ENCODE measurements at regions not wholly inside any gene's neighbourhood (a gene's known extent, or its start where the extent isn't known, plus 50 kb on each side); places are given as distances from the start of the nearest gene placed in this dataset.

DNA sequence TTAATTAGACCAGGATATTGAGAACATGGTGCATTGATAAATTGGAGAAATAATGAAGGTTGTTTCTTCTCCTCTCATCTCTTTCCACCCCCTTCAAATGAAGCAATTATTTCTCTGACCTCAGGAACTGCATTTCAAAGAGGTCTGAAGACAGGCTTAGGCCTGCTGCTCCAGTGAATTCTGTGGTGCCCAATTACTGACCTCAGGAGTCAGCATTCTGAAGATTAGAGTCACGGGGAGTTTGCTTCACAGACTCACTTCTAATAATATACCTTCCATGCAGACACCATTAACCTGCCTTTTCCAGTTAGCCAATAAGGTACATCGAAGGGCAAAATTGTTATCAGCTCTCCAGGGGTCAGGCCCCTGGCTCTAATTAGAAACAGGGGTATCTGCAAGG lies 270.9 kb downstream of the GAS1 start:
- Histone ChIP-seq H3K36me3 (no peaks in the 10 kb centered on the region), H3K27me3 (no peaks in the 10 kb centered on the region), H3K27ac (no peak overlapping the region), H3K4me3 (no peak overlapping the region), H3K4me1 (peaks cover 24% of the 10 kb centered on the region), H3K9me3 (replicated peaks) (peaks cover 11% of the 10 kb centered on the region)
- no peak for DNase-seq

GRCh38 chr9:86675805-86676204 lies 271.5 kb downstream of the GAS1 start:
- peaks cover 17% of the 10 kb centered on the region for H3K9me3 ChIP-seq (replicated peaks)
- no peak for DNase-seq
- H3K27me3 ChIP-seq, result no peaks in the 10 kb centered on the region
- H3K36me3 ChIP-seq, result no peaks in the 10 kb centered on the region
- H3K4me3 ChIP-seq, result no peak overlapping the region
- H3K27ac ChIP-seq, result no peak overlapping the region
- peaks cover 24% of the 10 kb centered on the region for H3K4me1 ChIP-seq

DNA sequence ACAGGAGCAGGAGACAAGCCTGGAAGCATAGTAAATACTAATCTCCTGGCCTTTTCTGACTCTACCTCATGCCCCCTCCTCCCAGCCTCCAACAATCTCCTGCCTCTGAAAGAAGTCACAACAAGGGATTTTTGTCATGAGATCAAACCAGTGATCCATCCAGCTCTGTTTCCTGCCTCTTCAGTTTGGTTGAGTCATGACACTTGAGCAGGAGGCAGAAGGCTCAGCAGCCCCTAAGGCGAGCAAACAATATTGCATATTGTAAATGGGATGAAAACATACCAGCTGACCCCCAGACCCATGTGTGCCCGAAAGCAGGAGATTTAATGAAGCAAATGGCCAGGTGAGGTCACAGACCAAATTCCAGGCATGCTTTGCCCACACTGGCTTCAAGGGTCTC lies 272.8 kb downstream of the GAS1 start:
- peaks cover 16% of the 10 kb centered on the region for H3K9me3 ChIP-seq (replicated peaks)
- H3K27ac ChIP-seq, result no peak overlapping the region
- no peak overlapping the region for H3K4me3 ChIP-seq
- DNase-seq, result peak in 1 of 2 experiments; percentile 29
- H3K36me3 ChIP-seq, result no peaks in the 10 kb centered on the region
- H3K27me3 ChIP-seq, result no peaks in the 10 kb centered on the region
- peaks cover 24% of the 10 kb centered on the region for H3K4me1 ChIP-seq

- peaks cover 24% of the 10 kb centered on the region for H3K4me1 ChIP-seq
- H3K27ac ChIP-seq, result no peak overlapping the region
- no peak overlapping the region for H3K4me3 ChIP-seq
- no peaks in the 10 kb centered on the region for H3K27me3 ChIP-seq
- H3K9me3 ChIP-seq (replicated peaks), result peaks cover 16% of the 10 kb centered on the region
- peak in 1 of 2 experiments; percentile 48 for DNase-seq
- no peaks in the 10 kb centered on the region for H3K36me3 ChIP-seq
Measured at GRCh38 chr9:86672966-86673365, 274.3 kb downstream of the GAS1 start.

DNA sequence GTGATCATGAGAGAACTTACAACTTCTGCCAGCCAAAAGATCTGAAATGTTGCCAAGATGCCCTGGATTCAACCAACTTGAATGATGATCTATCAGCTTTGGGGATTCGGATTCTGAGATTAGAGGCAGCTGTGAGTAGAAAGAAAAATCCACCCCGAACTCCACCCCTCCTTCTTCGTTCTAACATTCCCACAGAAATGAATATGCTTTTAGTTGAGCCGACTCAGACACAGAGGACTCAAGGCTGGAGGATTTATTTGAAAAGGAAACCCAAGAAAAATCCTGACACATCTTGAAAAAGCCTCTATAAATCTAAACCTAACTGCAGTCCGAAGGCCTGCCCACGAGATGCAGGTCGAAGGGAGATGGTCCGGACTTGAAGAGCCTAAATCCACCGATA lies 275.0 kb downstream of the GAS1 start:
- no peak for DNase-seq

DNA sequence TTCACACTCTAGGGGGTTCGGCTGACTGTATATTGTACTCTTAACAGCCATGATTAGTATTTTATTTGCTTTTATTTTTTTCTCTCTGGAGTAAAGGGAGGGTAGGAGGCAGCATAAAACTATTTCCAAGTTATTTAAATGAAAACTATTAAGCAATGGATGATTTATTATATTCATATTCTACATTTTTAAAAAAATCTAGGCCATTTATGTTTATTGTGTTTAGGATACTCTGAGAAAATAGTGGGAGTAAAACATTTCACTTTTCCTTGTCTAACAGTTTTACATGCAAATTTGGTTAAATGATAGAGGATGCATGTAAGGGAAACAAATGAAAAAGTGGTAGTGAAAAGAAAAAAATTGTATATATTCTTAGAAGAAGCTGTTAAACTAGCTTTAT lies 276.3 kb downstream of the GAS1 start:
- Histone ChIP-seq H3K4me1 (peaks cover 24% of the 10 kb centered on the region), H3K4me3 (no peak overlapping the region), H3K27me3 (no peaks in the 10 kb centered on the region), H3K36me3 (no peaks in the 10 kb centered on the region), H3K27ac (no peak overlapping the region), H3K9me3 (replicated peaks) (peaks cover 16% of the 10 kb centered on the region)
- DNase-seq, result no peak

More for the DNA sequence above, 275.0 kb downstream of the GAS1 start:
- Histone ChIP-seq H3K9me3 (replicated peaks) (peaks cover 16% of the 10 kb centered on the region), H3K36me3 (no peaks in the 10 kb centered on the region), H3K27me3 (no peaks in the 10 kb centered on the region), H3K27ac (no peak overlapping the region), H3K4me3 (no peak overlapping the region), H3K4me1 (peaks cover 24% of the 10 kb centered on the region)

DNA sequence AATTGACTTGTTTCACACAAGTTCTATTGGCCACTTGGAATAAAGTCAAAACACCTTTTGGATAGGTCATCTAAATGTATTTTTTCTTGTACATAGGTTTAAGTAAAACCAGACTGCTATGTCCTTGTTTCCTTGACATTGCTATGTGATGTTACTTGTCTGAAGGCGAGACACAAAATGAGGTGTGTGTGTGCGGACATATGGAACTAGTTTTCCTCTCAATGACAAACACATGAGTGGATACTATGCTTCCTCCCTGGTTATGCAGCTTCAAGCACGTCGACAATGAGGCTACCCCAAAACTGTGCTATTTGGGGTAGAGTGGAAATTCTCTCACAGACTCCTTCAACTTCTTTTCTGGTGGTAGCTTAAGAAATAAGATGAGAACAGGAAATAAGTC lies 276.8 kb downstream of the GAS1 start:
- H3K4me1 ChIP-seq, result peaks cover 24% of the 10 kb centered on the region
- H3K27ac ChIP-seq, result no peak overlapping the region
- H3K4me3 ChIP-seq, result no peak overlapping the region
- H3K36me3 ChIP-seq, result no peaks in the 10 kb centered on the region
- H3K9me3 ChIP-seq (replicated peaks), result peaks cover 16% of the 10 kb centered on the region
- H3K27me3 ChIP-seq, result no peaks in the 10 kb centered on the region
- DNase-seq, result no peak

GRCh38 chr9:86670076-86670475 lies 277.2 kb downstream of the GAS1 start:
- Histone ChIP-seq H3K9me3 (replicated peaks) (peaks cover 16% of the 10 kb centered on the region), H3K4me3 (no peak overlapping the region), H3K4me1 (peaks cover 23% of the 10 kb centered on the region), H3K36me3 (no peaks in the 10 kb centered on the region), H3K27ac (no peak overlapping the region), H3K27me3 (no peaks in the 10 kb centered on the region)
- DNase-seq, result no peak

GRCh38 chr9:86669422-86669821 lies 277.9 kb downstream of the GAS1 start:
- DNase-seq, result peak in 1 of 2 experiments; percentile 21
- no peaks in the 10 kb centered on the region for H3K36me3 ChIP-seq
- H3K9me3 ChIP-seq (replicated peaks), result peaks cover 16% of the 10 kb centered on the region
- no peaks in the 10 kb centered on the region for H3K27me3 ChIP-seq
- no peak overlapping the region for H3K27ac ChIP-seq
- H3K4me1 ChIP-seq, result peaks cover 18% of the 10 kb centered on the region
- H3K4me3 ChIP-seq, result no peak overlapping the region

DNA sequence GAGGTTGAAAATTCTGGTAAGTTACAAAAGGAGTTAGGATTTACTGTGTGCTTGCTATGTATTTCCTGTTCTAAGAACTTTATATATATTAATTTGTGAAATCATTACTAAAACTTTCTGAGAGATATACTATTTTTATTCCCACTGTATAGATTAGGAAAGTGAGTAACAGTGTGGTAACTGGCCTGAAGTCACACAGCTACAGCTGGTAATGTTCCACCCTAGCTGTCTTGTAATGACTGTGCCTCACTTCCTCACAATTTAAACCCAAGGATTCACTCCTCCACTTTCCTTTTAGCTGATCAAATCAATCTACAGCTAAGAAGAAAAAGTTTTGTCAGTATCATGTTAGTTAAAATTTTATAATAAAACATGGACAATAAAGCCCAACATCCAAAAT lies 278.8 kb downstream of the GAS1 start:
- no peaks in the 10 kb centered on the region for H3K36me3 ChIP-seq
- no peak for DNase-seq
- H3K27me3 ChIP-seq, result no peaks in the 10 kb centered on the region

GRCh38 chr9:86667307-86667706 lies 280.0 kb downstream of the GAS1 start:
- H3K4me3 ChIP-seq, result no peak overlapping the region
- H3K9me3 ChIP-seq (replicated peaks), result peaks cover 20% of the 10 kb centered on the region
- no peaks in the 10 kb centered on the region for H3K36me3 ChIP-seq
- H3K4me1 ChIP-seq, result peaks cover under 1% of the 10 kb centered on the region; the same call in 1 of the 2 replicates
- no peak overlapping the region for H3K27ac ChIP-seq
- no peak for DNase-seq
- no peaks in the 10 kb centered on the region for H3K27me3 ChIP-seq

More for the DNA sequence above, 278.8 kb downstream of the GAS1 start:
- Histone ChIP-seq H3K27ac (no peak overlapping the region), H3K9me3 (replicated peaks) (peaks cover 20% of the 10 kb centered on the region), H3K4me1 (peaks cover 11% of the 10 kb centered on the region), H3K4me3 (no peak overlapping the region)

DNA sequence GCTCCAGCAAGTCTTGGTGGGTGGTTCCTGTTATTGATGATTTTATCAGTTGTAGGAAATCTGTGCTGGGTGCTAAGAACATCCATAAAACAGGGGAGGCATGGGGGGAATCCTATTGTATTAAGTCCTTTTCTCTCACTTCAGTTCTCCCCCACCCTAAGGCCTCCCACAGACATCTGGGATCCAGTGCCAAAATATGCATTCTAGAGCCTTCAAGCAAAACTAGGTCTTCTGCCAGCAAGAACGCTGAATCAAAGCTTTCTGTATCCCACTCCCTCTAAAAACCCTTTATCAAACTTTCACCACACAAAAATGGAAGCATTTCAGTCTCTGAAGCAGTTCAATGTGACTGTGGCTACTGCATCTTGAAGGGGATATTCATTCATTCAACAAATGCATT lies 281.9 kb downstream of the GAS1 start:
- H3K27me3 ChIP-seq, result no peaks in the 10 kb centered on the region
- H3K27ac ChIP-seq, result no peak overlapping the region
- 0 out of 2 replicates have a peak, but pooled peaks cover 3% of the 10 kb centered on the region for H3K9me3 ChIP-seq (replicated peaks)
- H3K36me3 ChIP-seq, result no peaks in the 10 kb centered on the region
- no peak overlapping the region for H3K4me3 ChIP-seq
- no peak for DNase-seq
- peaks cover 11% of the 10 kb centered on the region for H3K4me1 ChIP-seq

DNA sequence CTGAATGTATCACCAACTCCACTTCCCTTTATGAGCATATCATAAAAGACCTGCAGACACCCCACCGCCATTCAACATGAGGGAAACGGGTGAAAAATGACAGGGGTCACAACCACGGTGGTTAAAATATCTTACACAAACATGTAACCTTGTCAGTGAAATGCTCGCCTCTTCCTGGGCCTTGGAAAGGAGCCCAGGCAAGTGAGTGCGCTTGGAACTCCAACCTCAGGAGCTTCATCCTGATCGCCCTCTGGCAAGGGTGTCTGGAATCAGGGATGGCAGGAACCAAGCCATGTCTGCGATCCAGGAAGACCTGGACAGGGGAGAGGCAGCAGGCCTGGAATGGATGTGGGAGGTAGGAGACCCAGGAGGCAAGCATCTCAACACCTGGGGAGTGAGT lies 282.7 kb downstream of the GAS1 start:
- H3K27ac ChIP-seq, result no peak overlapping the region
- H3K36me3 ChIP-seq, result no peaks in the 10 kb centered on the region
- H3K4me1 ChIP-seq, result peaks cover 19% of the 10 kb centered on the region
- no peak overlapping the region for H3K4me3 ChIP-seq
- no peaks in the 10 kb centered on the region for H3K27me3 ChIP-seq
- no peak for DNase-seq
- 0 out of 2 replicates have a peak, but pooled peaks cover 3% of the 10 kb centered on the region for H3K9me3 ChIP-seq (replicated peaks)

DNA sequence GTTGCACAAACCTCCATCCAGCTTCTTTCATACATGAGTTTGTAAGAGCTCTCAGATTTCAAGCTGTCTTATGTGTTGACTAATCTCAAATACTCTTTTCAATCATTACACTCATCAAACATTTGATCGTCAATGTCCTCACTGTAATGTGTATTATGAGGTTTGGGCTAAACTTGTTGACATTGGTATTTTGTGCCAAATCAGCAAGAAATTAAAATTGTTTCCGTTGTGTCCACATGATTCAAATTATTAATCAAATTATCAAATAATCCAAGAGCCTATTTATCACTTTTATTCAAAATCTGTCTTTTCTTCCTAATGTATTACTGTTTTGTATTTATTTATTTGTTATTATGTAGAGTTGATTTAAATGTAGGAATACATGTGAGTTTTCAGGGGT lies 283.4 kb downstream of the GAS1 start:
- Histone ChIP-seq H3K9me3 (replicated peaks) (0 out of 2 replicates have a peak, but pooled peaks cover 3% of the 10 kb centered on the region), H3K36me3 (no peaks in the 10 kb centered on the region)
- no peak for DNase-seq

GRCh38 chr9:86662890-86663468 lies 284.3 kb downstream of the GAS1 start:
- H3K27ac ChIP-seq, result no peak overlapping the region
- no peak for DNase-seq
- no peaks in the 10 kb centered on the region for H3K27me3 ChIP-seq
- peaks cover 27% of the 10 kb centered on the region for H3K4me1 ChIP-seq
- 0 out of 2 replicates have a peak, but pooled peaks cover 3% of the 10 kb centered on the region for H3K9me3 ChIP-seq (replicated peaks)
- no peak overlapping the region for H3K4me3 ChIP-seq
- H3K36me3 ChIP-seq, result no peaks in the 10 kb centered on the region

More for the DNA sequence above, 283.4 kb downstream of the GAS1 start:
- Histone ChIP-seq H3K4me1 (peaks cover 26% of the 10 kb centered on the region), H3K27ac (no peak overlapping the region), H3K27me3 (no peaks in the 10 kb centered on the region), H3K4me3 (no peak overlapping the region)
